NCI-H1092 (cell line): ENCODE measurements at regions not wholly inside any gene's neighbourhood (a gene's known extent, or its start where the extent isn't known, plus 50 kb on each side); places are given as distances from the start of the nearest gene placed in this dataset.
"Not testable (repeated sequence)": the region's sequence is repeated elsewhere in the genome, so short reads cannot be mapped to it uniquely, and the experiment has no call there.

ENCODE experiments used
- DNase-seq: peaks from one replicate; lab custom pipeline; 2025; lab: John Stamatoyannopoulos, UW

- no peak for DNase-seq
Observed at GRCh38 chr3:162719684-162720341, 1223.2 kb downstream of the OTOL1 start.

- DNase-seq = no peak
Observed at GRCh38 chr3:162721736-162722135, 1225.1 kb downstream of the OTOL1 start.

- no peak for DNase-seq
Observed at GRCh38 chr3:162722337-162722736, 1225.7 kb downstream of the OTOL1 start.

- not testable (repeated sequence) for DNase-seq
Observed at GRCh38 chr3:162722796-162723195, 1226.2 kb downstream of the OTOL1 start.

GRCh38 chr3:162729686-162730085 is 1233.1 kb downstream of the OTOL1 start:
- no peak for DNase-seq

- DNase-seq = not testable (repeated sequence)
Observed at GRCh38 chr3:162731961-162732360, 1235.4 kb downstream of the OTOL1 start.

GRCh38 chr3:162738784-162739183 is 1242.2 kb downstream of the OTOL1 start:
- no peak for DNase-seq

- DNase-seq = no peak
Observed at GRCh38 chr3:162740941-162741596, 1244.5 kb downstream of the OTOL1 start.

GRCh38 chr3:162742159-162742717 is 1245.6 kb downstream of the OTOL1 start:
- no peak for DNase-seq

- DNase-seq = no peak
Observed at GRCh38 chr3:162743091-162743490, 1246.5 kb downstream of the OTOL1 start.

GRCh38 chr3:162760789-162761188 is 1264.2 kb downstream of the OTOL1 start:
- DNase-seq = no peak

GRCh38 chr3:162764051-162764807 is 1267.6 kb downstream of the OTOL1 start:
- no peak for DNase-seq

- DNase-seq = no peak
Observed at GRCh38 chr3:162764808-162765071, 1268.1 kb downstream of the OTOL1 start.

- DNase-seq = no peak
Observed at GRCh38 chr3:162765524-162765923, 1268.9 kb downstream of the OTOL1 start.

GRCh38 chr3:162769564-162769963 is 1273.0 kb downstream of the OTOL1 start:
- no peak for DNase-seq

- DNase-seq = no peak
Observed at GRCh38 chr3:162770551-162770950, 1273.9 kb downstream of the OTOL1 start.

GRCh38 chr3:162774613-162775100 is 1278.0 kb downstream of the OTOL1 start:
- DNase-seq = no peak

- DNase-seq = no peak
Observed at GRCh38 chr3:162776148-162776547, 1279.5 kb downstream of the OTOL1 start.

- no peak for DNase-seq
Observed at GRCh38 chr3:162777118-162777517, 1280.5 kb downstream of the OTOL1 start.

GRCh38 chr3:162780313-162780712 is 1283.7 kb downstream of the OTOL1 start:
- no peak for DNase-seq

- no peak for DNase-seq
Observed at GRCh38 chr3:162799910-162800309, 1303.3 kb downstream of the OTOL1 start.

GRCh38 chr3:162802228-162802965 is 1305.8 kb downstream of the OTOL1 start:
- DNase-seq = no peak
